CD4-positive, alpha-beta T cell treated with Interferon alpha-2 for 1 hour (primary cell): ENCODE measurements at regions not wholly inside any gene's neighbourhood (a gene's known extent, or its start where the extent isn't known, plus 50 kb on each side); places are given as distances from the start of the nearest gene placed in this dataset.

Source experiments
- DNase-seq, 2 donors: peaks; one replicate each; pipeline ENCODE4 v3.0.0-alpha.2; 2020 to 2022

DNA sequence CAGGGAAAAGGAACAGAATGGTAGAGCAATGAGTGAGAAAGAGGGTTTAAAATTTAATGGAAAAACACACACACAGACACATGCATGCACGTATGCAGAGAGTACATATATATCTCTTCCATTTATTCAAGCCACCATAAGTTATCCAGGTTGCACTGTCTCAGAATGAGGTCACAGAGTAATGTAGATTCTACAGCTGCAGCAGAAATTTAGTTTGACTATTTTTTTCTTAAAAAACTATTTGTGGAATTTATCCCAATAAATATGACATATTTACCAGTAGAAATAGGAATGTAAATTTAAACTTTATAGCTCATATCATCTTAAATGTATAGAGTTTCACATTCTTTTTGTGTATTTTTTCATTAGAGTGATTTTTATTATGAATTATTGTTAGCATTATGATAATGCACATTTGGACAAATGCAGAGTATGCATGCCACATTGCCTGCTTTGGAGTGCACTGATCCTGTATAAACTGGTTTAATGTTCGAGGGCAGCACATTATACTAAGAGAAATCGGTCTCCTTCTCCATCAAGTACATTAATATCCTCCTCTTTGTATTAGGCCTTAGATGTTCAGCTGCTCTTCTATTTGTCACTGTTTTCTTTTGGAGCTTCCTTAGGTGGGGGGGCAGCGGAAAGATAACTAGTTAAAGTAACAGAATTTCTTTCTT, 216.3 kb upstream of the TARS1 start:
- DNase-seq = no peak

DNA sequence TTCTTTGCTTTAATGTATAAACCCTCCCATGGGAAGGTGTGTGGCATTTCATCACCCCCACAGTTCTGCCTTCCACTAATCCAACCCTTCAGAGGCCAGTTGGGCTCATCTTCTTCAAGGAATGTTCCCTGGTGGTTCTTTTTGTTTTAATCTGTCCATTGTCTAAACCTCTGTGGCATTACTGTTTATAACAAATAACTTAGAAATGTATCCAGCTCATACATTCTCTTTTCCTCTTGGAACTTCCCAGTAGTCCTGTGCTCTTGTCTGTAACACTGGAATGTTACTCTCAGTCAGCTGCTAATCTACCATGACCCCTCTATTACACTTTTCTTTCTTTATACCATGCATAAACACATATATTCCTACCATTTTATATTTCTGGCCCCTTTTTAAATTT, 213.5 kb upstream of the TARS1 start:
- no peak for DNase-seq

DNA sequence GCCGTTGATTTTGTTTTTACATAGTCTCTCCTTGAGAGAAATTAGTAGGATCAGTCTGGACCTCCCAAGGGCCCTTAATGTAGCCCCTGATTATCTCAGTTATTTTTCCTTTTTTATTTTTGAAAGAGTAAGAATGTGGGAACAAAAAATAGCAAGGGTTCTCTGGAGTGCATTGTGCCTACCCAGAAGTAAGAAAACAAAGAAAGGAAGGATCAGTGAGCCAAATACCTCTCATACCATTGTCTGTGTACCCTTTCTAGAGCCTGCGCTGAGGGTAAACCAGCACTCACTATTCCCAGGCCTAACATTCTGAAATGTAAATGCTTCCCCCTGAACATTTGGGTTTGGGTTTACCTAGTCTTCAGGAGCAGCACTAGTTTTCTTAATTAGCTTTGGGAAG, 213.0 kb upstream of the TARS1 start:
- DNase-seq = no peak

DNA sequence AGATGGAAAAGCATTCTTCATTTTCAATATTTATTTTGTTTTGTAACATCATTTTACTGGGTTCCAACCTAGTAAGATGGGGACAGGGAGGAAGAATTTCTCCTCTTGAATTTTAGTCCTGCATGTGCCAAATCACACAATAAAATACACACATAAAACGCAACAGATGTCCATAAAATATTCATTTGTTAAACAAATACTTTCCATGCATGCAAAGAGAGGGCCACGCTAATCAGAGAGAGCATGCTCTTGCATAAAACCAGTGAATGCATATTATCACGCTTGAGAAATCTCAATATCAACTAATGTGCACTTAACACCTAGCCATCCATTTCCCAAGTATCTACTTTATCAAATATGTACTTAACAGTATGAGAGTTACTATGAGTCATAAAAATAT, 212.6 kb upstream of the TARS1 start:
- DNase-seq = no peak

DNA sequence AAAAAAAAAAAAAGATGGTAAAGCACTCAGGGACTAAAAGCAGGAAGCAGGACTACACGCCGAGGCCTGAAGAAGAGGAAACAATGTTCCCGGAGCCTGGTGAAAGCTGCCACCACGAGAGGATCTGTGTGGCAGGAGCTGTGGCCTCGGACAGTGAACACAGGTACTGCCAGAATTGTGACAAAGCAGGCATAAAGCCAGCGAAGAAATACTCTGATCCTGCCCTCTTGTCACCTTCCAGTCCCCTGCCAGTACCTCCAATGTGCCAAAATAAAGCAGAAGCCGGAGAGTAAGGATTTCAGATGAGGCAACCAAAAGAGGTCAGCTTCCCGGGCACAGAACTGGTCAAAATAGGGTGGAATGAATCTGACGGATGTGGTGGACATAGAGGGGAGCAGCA, 211.5 kb upstream of the TARS1 start:
- DNase-seq = no peak

GRCh38 chr5:33230467-33231078, 210.2 kb upstream of the TARS1 start:
- DNase-seq = no peak

- DNase-seq = no peak
Observed at GRCh38 chr5:33231214-33231710, 209.5 kb upstream of the TARS1 start.

DNA sequence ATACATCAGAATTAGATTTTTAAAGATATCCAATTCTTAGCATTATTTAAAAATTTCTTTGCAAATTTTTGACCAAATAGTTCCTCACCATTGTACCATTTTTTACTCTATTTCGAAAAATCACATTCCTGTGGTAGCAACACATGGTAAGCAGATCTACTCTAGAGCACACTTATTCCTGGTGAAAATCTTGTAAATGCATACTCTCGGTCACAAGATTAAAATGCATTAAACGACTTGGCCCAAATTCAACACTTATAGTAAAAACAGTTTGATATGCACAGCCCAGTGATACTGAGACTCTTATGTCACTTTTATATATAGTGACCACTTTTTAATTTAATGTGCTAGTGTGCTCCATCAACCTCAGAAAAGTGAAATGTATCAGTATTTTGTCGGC, 208.8 kb upstream of the TARS1 start:
- no peak for DNase-seq

- DNase-seq = no peak
Observed at GRCh38 chr5:33232731-33233505, 207.8 kb upstream of the TARS1 start.

DNA sequence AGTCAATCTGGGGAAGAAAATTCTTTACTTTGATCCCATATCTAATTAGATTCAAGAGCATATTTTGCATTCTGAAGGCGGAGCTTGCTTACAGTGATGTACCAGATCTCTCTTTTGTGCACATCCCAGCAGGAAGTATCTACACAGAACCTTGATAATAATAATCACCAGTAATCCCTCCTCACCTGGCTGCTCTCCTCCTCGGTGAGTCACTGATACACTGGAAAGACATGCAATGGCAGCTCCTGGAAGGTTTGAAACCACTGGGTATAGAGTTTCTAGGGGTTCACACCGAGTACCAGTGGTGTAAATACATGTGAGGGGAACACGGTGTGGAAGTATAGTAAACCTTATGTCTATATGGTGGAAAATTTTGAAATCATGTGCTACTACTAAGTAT, 205.5 kb upstream of the TARS1 start:
- DNase-seq = no peak

DNA sequence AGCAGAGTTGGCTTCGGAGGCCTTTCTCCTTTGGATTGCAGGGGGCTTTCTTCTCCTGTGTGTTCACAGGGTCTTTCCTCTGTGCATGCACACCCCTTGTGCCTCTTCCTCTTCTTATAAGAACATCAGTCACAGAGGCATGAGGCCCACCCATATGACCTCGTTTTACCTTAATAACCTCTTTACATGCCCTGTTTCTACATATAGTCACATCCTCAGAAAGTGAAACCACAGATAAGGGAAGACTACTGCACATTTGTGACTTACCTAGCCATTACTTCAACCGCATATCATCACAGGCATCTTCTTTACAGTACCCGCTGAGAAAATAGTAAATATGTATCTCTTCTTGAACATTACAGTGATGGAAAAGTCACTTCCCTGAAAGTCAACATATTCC, 204.9 kb upstream of the TARS1 start:
- DNase-seq = peak in 1 of 2 donors; percentile 6

GRCh38 chr5:33237471-33237870, 203.3 kb upstream of the TARS1 start:
- DNase-seq = no peak

DNA sequence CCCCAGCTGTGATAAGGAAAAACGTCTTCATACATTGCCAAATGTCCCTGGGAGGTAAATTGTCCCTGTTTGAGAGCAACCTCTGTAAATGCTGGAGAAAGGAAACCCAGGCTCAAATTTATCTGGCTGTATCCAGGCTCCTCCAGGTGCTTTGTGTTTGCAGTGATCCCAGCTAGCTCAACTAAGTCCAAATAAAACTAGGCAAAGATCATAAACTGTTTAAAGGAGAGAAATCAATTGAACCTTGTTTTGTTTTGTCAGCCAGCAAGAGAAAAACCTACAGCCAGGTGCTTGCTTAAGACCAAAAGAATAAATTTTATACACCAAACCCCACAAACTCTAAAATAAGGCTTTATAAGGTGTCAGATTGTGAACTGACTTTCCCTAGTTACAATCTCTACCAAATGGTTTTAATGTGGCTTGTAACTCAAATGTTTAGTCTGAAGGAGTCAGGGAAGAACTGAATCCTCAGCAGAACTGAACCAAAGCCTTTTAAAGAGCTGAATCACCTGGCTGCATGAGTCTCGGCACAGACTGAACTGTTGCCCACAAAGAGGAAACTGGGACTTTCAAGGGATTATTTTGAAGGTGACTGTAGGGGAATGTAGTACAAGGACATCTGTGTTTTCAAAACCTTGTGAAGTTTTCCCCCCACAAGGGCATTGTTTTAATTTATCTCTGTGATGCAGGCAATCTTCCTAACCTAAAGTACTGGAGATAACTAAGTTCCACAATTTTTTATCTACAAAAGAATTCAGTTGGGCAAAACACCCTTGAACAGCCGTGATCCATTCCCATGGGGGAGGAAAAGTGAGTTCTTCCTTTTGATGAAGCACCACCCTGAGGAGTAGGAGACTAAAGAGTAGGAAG, 201.7 kb upstream of the TARS1 start:
- no peak for DNase-seq

GRCh38 chr5:33240558-33240957, 200.2 kb upstream of the TARS1 start:
- no peak for DNase-seq

DNA sequence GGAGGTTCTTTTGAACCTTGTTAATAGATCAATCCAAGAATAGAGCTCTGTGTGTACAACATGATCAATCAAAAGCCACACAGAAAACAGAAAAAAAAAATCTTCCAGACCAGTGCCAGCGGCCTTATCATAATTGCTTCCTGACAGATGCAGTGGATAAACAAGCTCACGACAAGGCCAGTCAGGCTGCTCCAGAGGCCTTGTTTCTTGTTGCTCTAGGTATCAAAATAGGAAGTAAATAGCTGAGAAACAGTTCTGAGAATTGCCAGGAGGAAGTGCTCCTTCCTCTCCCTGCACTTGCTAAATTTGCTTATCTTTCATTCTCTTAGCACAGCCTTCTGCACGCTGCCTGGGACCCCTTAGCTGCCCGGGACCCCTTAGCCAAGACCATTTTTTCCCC, 199.0 kb upstream of the TARS1 start:
- DNase-seq = no peak

- no peak for DNase-seq
Observed at GRCh38 chr5:33242277-33242676, 198.5 kb upstream of the TARS1 start.

- DNase-seq = no peak
Observed at GRCh38 chr5:33244441-33245150, 196.2 kb upstream of the TARS1 start.

- no peak for DNase-seq
Observed at GRCh38 chr5:33254579-33254978, 186.2 kb upstream of the TARS1 start.

GRCh38 chr5:33257807-33258429, 182.8 kb upstream of the TARS1 start:
- no peak for DNase-seq

DNA sequence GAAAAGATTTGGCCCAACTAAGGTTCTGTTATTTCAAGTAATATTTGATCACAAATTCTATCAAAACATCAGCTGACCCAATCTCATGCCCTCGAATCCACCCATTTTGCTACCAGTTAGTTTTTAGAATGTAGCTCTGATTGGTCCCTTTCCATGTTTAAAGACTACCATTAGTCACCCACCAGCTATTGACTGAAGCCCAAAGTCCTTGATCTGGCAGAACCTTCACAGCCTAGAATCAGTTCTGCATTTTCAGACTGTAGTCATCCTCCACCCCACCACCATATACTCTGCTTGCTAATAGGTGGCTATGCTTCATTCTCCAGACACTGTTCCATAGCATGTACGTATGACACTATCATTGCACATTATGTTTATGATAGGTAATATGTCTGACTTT, 182.2 kb upstream of the TARS1 start:
- DNase-seq = no peak

- no peak for DNase-seq
Observed at GRCh38 chr5:33260098-33260497, 180.7 kb upstream of the TARS1 start.

DNA sequence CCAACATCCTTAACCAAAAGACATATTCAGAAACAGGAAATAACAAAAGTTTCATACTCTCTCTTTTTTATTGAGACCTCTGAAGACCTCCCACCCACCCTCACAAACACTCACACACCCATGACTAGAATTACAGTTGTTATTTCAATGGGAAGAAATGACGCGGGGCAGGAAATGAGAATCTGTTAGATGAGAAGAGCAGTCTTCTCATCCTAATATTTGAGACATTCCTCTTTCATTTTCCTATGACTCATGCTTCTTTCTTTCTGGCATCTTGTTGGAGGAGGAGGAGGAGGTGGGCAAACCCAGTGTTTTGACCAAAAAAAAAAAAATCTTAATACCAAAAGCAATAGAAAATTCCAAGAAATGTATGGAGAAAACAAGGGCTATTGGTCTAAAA, 179.5 kb upstream of the TARS1 start:
- DNase-seq = no peak
